DMS79 (cell line): ENCODE measurements at regions not wholly inside any gene's neighbourhood (a gene's known extent, or its start where the extent isn't known, plus 50 kb on each side); places are given as distances from the start of the nearest gene placed in this dataset.
"Not testable (repeated sequence)": the region's sequence is repeated elsewhere in the genome, so short reads cannot be mapped to it uniquely, and the experiment has no call there.

Source experiments
- DNase-seq: peaks from one replicate; lab custom pipeline; 2025; lab: John Stamatoyannopoulos, UW

DNA sequence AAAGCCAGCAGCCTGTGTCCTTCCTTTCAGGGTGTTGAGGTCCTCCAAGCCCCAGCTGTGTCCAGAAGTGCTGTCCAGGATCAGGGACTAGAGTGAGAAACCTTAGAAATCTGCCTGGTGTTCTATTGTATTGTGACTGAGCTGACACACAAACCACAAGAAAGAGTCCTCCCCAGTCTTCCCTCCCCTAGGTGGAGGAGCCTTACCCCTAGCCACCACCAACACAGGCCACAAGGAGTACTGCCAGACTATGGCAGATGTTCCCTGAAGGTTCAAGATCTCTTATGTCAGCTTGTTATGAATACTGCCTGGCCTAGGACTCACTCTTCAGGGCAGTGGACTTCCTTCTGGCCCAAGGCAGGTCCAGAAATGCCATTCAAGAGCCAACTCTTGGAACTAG, 514.1 kb upstream of the PITX2 start:
- no peak for DNase-seq

DNA sequence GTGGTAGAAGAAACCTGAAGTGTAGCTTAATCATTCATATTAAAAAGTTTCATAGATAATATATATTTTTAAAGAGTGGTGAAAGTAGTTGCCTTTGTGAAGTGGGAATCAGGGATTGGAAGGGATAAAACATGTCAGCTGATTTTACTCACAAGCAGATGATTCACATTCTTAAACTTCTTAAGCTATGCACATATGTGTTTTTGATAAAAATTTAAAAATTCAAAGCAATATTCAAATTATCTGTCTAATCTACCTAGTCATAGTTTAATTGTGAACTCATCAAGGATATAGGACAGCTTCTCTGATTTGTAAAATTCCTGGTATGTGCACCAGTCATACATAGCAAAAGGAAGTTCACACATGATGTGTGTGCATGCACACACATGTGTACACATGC, 520.6 kb upstream of the PITX2 start:
- DNase-seq: no peak

DNA sequence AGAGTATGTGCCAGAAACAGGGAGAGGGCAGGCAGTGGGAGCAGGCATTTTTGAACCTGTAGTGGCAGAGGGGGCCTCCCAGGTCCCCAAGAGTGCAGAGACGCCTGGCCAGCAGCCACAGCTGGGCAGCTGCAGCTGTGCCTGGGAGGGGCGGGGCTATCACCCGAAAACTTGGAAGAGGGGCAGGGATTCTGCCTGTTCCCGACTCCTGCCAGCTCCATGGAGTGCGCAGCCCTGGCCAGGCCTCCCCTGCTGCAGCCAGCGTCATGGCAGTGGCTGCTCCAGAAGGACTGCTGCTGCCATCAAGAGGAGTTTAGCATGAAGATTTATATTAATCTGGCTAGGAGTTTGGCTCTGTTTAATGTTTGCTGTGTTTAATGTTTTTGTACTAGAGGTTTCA, 532.1 kb upstream of the PITX2 start:
- no peak for DNase-seq

DNA sequence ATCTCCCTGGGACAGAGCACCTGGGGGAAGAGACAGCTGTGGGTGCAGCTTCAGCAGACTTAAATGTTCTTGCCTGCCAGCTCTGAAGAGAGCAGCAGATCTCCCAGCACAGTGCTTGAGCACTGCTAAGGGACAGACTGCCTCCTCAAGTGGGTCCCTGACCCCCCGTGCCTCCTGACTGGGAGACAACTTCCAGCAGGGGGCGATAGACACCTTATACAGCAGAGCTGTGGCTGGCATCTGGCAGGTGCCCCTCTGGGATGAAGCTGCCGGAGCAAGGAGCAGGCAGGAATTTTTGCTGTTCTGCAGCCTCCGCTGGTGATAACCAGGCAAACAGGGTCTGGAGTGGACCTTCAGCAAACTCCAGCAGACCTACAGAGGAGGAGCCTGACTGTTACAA, 541.7 kb upstream of the PITX2 start:
- not testable (repeated sequence) for DNase-seq

DNA sequence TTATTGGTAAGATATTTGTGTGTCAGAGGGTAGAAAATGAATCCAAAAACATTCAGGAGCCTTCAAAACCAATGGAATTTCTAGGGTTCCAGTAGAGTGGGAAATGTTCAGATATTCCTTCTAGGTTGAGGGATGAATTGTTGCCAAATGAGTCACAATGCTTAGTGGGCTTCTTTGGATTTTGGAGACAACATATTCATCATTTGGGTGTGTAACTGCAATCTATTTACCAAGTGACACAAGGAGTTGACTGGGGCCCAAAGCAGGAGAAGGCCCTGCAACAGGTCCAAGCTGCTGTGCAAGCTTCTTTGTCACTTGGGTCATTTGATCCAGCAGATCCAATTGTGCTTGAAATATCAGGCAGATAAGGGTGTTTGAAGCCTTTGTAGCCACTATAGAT, 551.5 kb upstream of the PITX2 start:
- no peak for DNase-seq

DNA sequence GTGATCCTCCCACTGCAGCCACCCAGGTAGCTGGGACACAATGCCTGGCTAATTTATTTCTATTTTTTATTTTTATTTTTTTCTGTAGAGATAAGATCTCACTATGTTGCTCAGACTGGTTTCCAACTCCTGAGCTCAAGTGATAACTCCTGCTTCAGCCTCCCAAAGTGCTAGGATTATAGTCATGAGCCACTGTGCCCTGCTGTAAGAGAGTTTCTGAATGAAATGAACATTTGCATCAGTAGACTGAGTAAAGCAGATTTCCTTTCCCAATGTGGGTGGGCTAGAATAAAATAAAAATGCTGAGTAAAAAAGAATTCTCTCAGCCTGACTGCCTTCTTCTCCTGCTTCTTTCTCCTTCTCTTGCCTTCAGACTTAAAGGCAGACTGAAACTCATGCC, 555.4 kb upstream of the PITX2 start:
- DNase-seq: no peak

DNA sequence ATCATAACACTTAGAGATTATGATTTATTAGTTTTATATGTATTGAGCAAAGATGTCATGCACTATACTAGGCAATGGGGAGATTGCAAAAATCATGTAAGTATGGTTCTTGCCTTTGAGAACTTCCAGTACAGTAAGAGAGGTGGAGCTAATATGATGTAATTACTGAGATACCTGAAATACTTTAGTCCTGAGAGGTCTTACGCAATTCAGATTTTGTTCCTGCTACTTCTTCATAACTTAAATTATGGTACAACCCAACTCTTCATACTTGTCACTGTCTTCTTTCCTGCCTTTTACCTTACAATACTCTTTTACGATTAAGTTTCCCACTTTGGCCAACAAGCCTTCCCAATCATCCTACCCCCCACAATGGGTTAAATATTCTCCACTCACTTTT, 564.2 kb upstream of the PITX2 start:
- DNase-seq: no peak

DNA sequence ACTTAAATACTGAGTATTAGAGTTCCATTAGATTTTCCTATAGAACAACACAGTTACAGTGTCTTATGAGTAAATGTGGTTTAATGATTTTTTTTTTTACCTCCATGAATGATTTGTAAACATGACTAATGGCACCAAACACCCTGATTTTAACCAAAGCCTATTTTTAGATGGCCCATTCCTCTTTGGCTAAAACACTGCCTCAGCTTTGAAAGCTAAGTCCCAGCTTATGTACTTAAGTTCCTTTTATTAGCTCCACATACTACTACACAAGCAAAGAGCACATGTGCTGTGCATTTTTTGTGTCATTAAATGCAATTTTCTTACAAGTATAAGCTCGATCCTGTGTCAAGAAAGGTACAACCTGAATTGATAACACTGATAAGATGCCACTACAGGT, 575.6 kb upstream of the PITX2 start:
- no peak for DNase-seq

DNA sequence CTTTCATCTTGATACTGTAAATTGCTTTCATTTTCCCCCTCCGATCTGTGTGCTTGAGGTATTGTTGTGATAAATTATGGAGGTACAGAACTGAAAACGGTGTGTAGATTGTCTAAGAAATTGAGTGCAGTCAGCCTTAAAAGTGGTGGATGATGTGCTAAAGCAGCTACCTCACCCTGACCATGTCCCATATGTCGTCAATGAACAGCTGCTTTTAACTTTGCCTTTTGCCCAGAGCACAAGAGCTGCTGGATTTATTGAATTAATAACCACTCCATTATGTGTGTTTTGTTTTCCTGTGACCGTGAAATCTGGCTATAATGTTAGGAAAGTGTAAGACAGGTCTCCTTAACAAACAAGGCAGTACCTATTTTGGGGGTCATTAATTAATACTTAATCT, 581.9 kb upstream of the PITX2 start:
- DNase-seq: no peak

DNA sequence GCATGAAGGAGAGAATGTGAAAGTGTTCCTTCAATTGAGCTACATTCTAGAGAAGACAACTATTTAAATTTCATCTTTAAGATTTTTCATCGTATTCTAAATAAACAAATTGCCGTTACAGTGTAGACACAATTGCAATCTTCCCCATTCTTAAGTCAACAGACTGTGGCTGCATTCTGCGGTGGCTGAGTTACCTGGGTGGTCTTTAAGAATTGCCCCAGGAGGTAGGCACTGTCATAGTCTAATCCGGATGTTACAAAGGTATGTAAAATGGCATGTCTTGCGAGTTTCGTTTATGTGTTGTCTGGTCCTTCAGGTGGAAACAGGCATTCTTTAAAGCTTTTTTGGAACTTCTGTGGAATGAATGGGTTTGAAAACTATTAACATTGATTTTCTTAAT, 586.1 kb upstream of the PITX2 start:
- DNase-seq: no peak

DNA sequence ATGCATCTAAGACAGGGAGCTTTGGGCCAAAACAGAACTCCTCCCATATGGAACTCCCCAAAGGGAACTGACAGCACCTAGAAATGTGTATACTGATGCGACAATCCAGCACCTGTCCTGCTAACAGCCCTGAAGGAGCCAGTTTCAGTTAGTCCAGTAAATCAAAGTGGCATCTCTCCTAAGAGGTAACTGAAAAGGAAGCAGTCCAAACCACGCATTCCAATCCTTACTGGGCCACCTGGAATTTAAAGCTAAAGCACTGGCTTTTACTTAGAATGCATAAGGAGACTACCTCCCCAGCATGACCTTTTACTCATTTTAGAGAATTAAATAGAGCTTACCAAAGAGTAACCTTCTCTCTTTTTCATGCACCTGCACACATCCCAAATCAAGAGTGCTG, 586.8 kb upstream of the PITX2 start:
- no peak for DNase-seq

DNA sequence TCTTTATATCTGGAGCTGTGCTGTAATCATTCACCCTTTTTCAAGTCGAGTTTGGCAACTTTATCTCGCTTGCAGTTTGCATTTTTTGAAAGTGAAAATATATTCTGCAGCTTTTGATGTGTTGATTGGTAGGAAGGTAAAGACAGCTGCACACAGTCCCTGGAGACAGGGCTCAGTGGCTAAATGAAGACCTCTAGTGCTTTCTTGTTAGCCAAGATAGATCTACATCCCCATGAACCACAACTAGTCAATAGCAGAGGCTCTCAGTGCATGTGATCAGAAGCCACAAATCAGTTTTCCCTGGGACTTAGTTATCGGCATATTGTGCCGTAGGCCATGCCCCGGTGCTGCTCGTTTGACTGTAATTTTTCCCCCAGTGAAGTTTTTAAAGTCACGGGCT, 587.7 kb upstream of the PITX2 start:
- no peak for DNase-seq

DNA sequence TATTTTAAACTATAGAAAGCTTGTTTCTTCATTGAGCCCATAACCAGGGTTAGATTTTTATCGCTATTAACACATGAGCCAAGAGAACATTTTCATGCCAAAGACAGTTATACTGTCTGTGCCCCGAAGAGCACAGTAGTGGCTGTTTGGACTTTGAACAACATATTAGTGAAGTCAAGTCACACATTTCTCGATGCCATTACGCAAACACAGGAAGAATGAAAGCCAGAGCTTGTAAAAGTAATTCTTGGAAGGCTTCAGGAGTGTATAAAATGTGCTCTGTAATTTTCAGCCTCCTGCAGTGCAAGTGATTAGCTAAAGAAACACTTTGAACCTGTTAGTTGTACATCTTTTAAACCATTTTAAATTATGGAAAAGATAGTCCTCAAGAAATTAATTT, 590.7 kb upstream of the PITX2 start:
- DNase-seq: no peak

DNA sequence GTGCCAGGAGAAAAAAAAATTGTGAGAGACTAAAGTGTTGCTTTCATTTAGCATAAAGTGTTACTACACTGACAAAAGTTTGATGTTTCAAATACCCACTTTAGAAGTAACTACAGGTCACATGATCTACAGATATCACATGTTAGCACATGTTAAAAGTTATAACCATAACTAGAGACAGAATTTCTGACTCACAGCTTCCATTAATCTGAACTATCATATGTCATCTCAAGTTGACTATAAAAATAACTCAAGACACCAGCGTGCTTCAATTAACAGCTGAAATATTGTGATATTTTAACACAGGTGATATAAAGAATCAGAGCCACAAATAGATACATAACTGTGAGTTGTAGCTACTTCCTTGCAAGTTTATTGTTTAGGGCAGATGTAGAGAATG, 591.5 kb upstream of the PITX2 start:
- DNase-seq: no peak

DNA sequence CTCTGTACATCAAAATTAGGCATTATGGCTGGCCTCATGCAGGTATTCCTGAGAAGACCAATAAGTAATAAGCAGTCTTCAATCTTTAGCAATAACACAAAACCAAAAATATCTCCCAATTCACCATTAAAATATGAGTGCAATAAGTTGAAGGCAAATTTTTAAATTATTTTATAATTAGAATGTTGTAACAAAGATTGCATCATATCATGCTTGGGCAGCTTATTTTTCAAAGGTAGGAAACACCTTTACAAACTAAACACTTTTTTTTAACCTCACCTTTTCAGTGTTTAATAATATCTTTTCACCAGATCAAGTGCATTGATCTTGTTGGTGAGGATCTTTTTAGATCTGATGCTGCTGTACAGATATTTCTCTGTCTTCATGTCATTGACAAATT, 592.9 kb upstream of the PITX2 start:
- DNase-seq: no peak

DNA sequence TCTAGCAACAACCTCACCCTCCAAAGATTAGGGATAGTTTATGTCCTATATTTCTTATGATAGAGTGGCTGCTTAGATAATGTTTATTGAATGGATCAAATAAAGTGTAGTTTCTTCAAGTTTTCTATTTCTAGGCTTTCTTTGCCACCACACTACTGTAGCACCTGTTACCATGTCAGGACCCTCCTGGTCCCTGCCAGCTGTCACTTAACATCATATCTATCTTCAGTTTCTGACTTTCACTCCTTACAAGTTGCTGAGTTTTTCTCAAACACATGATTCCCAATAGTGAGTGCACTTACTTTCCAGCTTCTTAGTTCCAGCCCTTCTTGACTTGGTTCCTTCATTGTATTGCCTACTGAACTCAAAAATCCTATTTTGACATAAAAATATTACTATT, 593.9 kb upstream of the PITX2 start:
- DNase-seq: no peak

DNA sequence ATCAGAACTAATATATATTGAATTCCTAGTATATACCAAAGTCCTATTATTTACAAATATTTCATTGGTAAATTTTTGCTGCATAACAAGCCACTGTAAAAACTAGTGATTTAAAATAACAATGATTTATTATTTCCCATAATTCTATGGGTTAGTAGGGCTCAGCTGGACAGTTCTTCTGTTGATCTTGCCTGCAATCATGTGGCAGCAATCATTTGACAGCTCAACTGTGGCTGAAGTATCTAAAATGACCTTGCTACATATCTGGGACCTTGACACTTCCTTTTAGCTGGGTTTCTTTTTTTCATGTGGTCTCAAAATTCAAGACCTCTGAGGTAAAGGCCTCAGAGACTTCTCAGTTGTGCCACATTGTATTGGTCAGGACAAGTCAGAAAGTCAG, 598.5 kb upstream of the PITX2 start:
- DNase-seq: no peak

DNA sequence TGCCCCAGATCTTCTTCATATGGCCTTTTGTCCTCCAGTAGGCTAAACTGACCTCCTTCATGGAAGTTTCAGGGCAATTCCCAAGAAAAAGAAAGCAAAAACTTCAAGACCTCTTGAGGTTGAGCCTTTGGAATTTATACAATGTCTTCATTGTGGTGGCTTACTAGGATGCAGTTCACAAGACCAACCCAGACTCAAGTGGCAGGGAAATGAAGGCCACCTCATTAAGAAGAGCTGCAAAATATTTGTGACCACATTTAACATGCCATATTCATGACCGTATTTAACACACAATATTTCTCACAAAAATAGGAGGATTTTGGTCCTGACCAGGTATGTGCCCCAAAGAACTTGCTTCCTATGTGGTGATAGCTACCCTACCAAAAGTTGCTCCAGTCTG, 605.5 kb upstream of the PITX2 start:
- DNase-seq: no peak

DNA sequence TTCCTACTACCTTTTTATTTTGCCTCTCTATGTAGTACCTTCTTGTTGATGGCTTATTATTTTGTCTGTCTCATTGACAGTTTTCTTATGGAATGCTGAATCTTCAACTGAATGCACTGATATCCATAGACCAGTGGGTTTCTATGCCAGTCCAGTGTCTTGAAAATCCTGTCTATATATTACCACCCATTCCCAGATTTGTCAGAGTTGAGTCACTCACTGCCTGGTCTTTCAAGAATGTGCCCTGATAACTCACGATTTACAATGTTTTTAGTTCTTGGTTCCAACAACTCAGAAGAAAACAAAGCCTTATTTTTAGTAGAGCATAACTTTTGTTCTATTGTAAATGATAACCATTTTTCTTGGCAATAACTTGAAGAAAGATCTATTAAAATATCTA, 606.0 kb upstream of the PITX2 start:
- DNase-seq: no peak

DNA sequence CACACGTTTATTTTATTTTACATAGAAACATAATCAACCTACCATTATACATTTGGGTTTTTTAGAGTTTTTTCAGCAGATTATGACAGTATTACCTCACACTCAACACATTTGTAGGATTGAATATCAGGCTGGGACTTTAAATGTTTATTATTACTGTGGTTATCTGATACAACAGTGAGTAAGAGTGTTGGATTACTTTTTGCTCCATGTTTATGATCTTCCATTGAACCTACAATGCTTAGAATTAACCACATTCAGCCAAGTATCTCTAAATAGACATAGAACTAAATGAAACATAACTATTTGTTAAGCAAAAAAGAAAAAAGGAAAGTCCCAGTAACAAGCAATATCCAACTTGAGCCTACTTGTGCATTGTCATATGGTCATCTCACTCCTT, 607.4 kb upstream of the PITX2 start:
- no peak for DNase-seq

DNA sequence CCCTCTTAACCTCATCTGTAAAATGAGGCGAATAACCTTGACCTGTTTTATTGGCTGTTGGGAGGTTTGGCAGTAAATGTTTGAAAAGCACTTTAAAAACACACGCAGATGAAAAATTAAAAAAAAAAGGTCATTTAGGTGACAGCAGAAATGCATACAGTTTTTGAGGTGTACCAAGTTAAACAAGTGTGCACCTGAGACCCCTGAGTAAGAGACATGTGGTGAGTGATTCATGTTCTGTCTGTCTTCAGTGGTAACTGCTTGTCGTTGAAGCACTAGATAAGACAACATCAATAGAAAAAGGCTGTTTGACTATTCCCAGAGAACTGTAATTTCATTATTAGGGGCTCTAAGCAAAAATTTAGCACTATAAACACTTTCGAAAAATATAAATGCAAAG, 608.4 kb upstream of the PITX2 start:
- DNase-seq: no peak

DNA sequence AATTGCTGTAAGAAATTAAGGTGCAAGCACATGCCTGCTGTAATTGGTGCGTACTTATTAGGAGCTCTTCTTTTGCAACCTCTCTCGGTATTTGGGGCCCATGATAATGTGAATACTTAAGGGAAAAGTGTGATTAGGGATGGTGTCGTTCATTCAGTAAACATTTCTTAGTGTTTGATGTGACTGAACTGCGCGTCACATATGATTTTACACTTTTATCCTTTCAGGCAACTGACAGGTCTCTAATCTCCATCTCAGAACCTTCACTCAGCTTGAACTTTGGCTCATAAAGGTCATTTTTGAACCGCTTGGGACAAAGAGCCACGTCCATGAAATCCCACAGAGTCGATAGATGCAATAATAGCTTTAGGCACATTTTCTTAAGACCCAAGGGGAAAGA, 612.1 kb upstream of the PITX2 start:
- DNase-seq: no peak

DNA sequence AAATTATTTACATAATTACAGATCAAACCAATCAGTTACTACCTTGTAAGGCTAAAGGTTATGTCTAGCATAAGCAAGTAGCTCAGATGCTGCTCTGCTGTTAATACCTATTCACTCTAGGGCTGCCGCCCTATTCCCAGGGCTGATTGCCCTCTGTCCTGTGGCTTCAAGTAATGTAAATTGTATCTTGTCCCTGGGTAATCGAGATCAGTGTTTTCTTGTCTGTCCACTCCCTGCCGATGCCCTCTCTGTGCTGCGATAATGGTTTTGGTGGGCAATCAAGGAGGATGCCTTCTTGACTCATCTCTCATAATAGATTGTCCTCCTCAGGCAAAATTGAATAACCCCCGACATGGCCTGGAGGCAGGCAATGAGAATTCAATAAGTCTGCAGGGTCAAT, 641.0 kb upstream of the PITX2 start:
- DNase-seq: no peak

DNA sequence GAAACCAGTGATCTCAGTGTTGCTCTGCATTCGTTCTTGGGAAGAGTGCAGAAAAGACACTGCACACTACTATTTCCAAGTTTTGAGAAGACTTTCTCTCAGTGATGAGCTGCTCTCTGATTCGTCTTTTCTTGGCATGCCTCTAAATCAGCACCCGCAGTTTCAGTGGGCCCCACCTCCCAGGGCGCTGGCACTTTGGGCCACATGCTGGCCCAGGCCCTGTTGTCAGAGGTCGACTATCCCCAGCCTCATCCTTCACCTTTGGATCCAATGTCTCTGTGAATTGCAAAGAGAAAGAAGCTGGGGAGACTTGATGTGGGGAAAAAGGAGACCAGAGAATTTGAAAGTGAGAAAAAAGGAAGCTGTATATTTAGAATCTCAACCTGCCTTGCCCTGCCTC, 644.1 kb upstream of the PITX2 start:
- DNase-seq: no peak

DNA sequence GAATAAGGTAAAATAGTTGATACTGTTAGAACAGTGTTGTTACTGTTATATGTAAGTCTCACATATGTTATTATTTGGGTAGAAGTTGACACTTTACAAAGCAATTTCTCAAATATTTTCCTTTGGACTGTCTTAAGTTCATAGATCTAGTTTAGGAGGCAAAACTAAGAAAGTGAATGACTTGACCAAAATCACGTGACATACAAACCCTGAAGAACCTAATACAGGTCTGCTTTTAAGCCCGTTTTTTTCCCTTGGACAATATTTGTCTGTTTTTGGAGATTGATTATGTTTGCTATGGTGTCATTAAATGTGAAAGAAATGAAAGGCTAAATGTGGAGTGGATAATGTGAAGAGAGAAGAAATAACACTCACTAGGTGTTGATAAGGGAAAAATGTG, 644.9 kb upstream of the PITX2 start:
- no peak for DNase-seq
